ENCODE measurements at regions not wholly inside any gene's neighbourhood (a gene's known extent, or its start where the extent isn't known, plus 50 kb on each side); places are given as distances from the start of the nearest gene placed in this dataset.

GRCh38 chr13:44136696-44137268 lies 236.8 kb upstream of the SERP2 start:
- no peaks in the 10 kb centered on the region for H3K27me3 ChIP-seq
- 69 to 72% methylated on average over 5 of the region's 5 CpGs for WGBS, 2 donors

GRCh38 chr13:44137466-44137865 lies 236.2 kb upstream of the SERP2 start:
- H3K4me1 ChIP-seq = peaks cover 0 to 17% (median 0%) of the 10 kb centered on the region in 4 donors
- H3K27ac ChIP-seq = no peak overlapping the region
- H3K27me3 ChIP-seq = no peaks in the 10 kb centered on the region
- no peak overlapping the region for H3K4me3 ChIP-seq
- DNase-seq (ENCODE audit: low spot score in 2 of 2) = no peak
- 92 to 97% methylated on average over 1 of the region's 1 CpG for WGBS, 2 donors
- no peak for TF ChIP-seq POLR2A (IDR thresholded peaks at IDR 0.05)
- no peak for TF ChIP-seq CTCF (IDR thresholded peaks at IDR 0.05)
- TF ChIP-seq EP300 (IDR thresholded peaks at IDR 0.05) = no peak
- no peaks in the 10 kb centered on the region for H3K9me3 ChIP-seq
- no peaks in the 10 kb centered on the region for H3K36me3 ChIP-seq

More at GRCh38 chr13:44136696-44137268, 236.8 kb upstream of the SERP2 start:
- no peaks in the 10 kb centered on the region for H3K36me3 ChIP-seq
- no peak for TF ChIP-seq EP300 (IDR thresholded peaks at IDR 0.05)
- no peak for TF ChIP-seq CTCF (IDR thresholded peaks at IDR 0.05)
- TF ChIP-seq POLR2A (IDR thresholded peaks at IDR 0.05) = no peak
- no peak overlapping the region for H3K27ac ChIP-seq
- H3K9me3 ChIP-seq = no peaks in the 10 kb centered on the region
- peaks cover 0 to 19% (median 0%) of the 10 kb centered on the region in 4 donors for H3K4me1 ChIP-seq
- H3K4me3 ChIP-seq = no peak overlapping the region
- no peak for DNase-seq (ENCODE audit: low spot score in 2 of 2)

GRCh38 chr13:44140146-44140545 lies 233.5 kb upstream of the SERP2 start:
- Histone ChIP-seq H3K36me3 (no peaks in the 10 kb centered on the region), H3K4me3 (no peak overlapping the region), H3K4me1 (peaks cover 0 to 13% (median 0%) of the 10 kb centered on the region in 4 donors), H3K27me3 (no peaks in the 10 kb centered on the region), H3K27ac (no peak overlapping the region), H3K9me3 (no peaks in the 10 kb centered on the region)
- TF ChIP-seq CTCF (IDR thresholded peaks at IDR 0.05) (no peak), POLR2A (IDR thresholded peaks at IDR 0.05) (no peak), EP300 (IDR thresholded peaks at IDR 0.05) (no peak)
- DNase-seq (ENCODE audit: low spot score in 2 of 2) = no peak
- 80 to 83% methylated on average over 7 of the region's 7 CpGs for WGBS, 2 donors

- H3K4me1 ChIP-seq = peaks cover 0 to 13% (median 0%) of the 10 kb centered on the region in 4 donors
- peak overlapping the region; percentile 85 to 95 (median 94) for H3K27ac ChIP-seq
- H3K27me3 ChIP-seq = no peaks in the 10 kb centered on the region
- no peaks in the 10 kb centered on the region for H3K9me3 ChIP-seq
- TF ChIP-seq POLR2A (IDR thresholded peaks at IDR 0.05) (no peak), CTCF (IDR thresholded peaks at IDR 0.05) (no peak), EP300 (IDR thresholded peaks at IDR 0.05) (no peak)
- peak overlapping the region; percentile 27 to 59 (median 44) for H3K4me3 ChIP-seq
- WGBS, 2 donors = 39 to 43% methylated on average over 13 of the region's 13 CpGs
- DNase-seq (ENCODE audit: low spot score in 2 of 2) = peak in 1 of 2 donors; percentile 25
- H3K36me3 ChIP-seq = no peaks in the 10 kb centered on the region
Measured at GRCh38 chr13:44140888-44141724, 232.5 kb upstream of the SERP2 start.

All from tibial nerve (tissue), 4 donors.